ENCODE measurements at regions not wholly inside any gene's neighbourhood (a gene's known extent, or its start where the extent isn't known, plus 50 kb on each side); places are given as distances from the start of the nearest gene placed in this dataset.
A peak's percentile ranks its signal among the peaks of the same experiment; 100 is the strongest.
"Not testable (repeated sequence)": the region's sequence is repeated elsewhere in the genome, so short reads cannot be mapped to it uniquely, and the experiment has no call there.

GRCh38 chrX:42290608-42291007, 367.3 kb upstream of the CASK start:
- peak; percentile 4 for TF ChIP-seq CTCF (IDR thresholded peaks at IDR 0.05; ENCODE audit: low read depth, low read length, missing control alignments)
- DNase-seq (ENCODE audit: low read depth) = no peak
- H3K4me3 ChIP-seq (ENCODE audit: low read depth, low read length) = no peak overlapping the region

GRCh38 chrX:42289492-42290385, 366.4 kb upstream of the CASK start:
- no peak for DNase-seq (ENCODE audit: low read depth)
- TF ChIP-seq CTCF (IDR thresholded peaks at IDR 0.05; ENCODE audit: low read depth, low read length, missing control alignments) = no peak
- no peak overlapping the region for H3K4me3 ChIP-seq (ENCODE audit: low read depth, low read length)

- DNase-seq (ENCODE audit: low read depth); H3K4me3 ChIP-seq (ENCODE audit: low read depth, low read length): not testable (repeated sequence)
Observed at GRCh38 chrX:42285681-42286080, 362.3 kb upstream of the CASK start.

- no peak overlapping the region for H3K4me3 ChIP-seq (ENCODE audit: low read depth, low read length)
- TF ChIP-seq CTCF (IDR thresholded peaks at IDR 0.05; ENCODE audit: low read depth, low read length, missing control alignments) = no peak
- no peak for DNase-seq (ENCODE audit: low read depth)
Observed at GRCh38 chrX:42276982-42277690, 353.8 kb upstream of the CASK start.

GRCh38 chrX:42274151-42274550, 350.8 kb upstream of the CASK start:
- no peak for TF ChIP-seq CTCF (IDR thresholded peaks at IDR 0.05; ENCODE audit: low read depth, low read length, missing control alignments)

GRCh38 chrX:42273387-42273786, 350.0 kb upstream of the CASK start:
- TF ChIP-seq CTCF (IDR thresholded peaks at IDR 0.05; ENCODE audit: low read depth, low read length, missing control alignments) = no peak
- no peak for DNase-seq (ENCODE audit: low read depth)
- no peak overlapping the region for H3K4me3 ChIP-seq (ENCODE audit: low read depth, low read length)

More at GRCh38 chrX:42274151-42274550, 350.8 kb upstream of the CASK start:
- DNase-seq (ENCODE audit: low read depth) = no peak
- H3K4me3 ChIP-seq (ENCODE audit: low read depth, low read length) = no peak overlapping the region

- H3K4me3 ChIP-seq (ENCODE audit: low read depth, low read length) = no peak overlapping the region
- TF ChIP-seq CTCF (IDR thresholded peaks at IDR 0.05; ENCODE audit: low read depth, low read length, missing control alignments) = no peak
- DNase-seq (ENCODE audit: low read depth) = no peak
Observed at GRCh38 chrX:42269186-42269585, 345.8 kb upstream of the CASK start.
